Activated CD8-positive, alpha-beta memory T cell treated with anti-CD3 and anti-CD28 coated beads, Interleukin-2, amount 10 ng/mL, durations not matched to agents 7 days and 5 days (primary cell): ENCODE measurements at regions not wholly inside any gene's neighbourhood (a gene's known extent, or its start where the extent isn't known, plus 50 kb on each side); places are given as distances from the start of the nearest gene placed in this dataset.

Experiments used
- ATAC-seq: fragments of 150-1000 bp; cut with Tn5 transposase; one replicate; pipeline ENCODE4 v1.10.0; 2021; ENCODE audit warnings: moderate library complexity
- CTCF ChIA-PET: fragments of 350-600 bp; sonication (Branson Sonifier 250); formaldehyde crosslinking; loops from one replicate; lab custom pipeline; 2021; ENCODE audit warnings: antibody characterized with exemption; lab: Charles Lee
- DNase-seq: peaks from one replicate; pipeline ENCODE4 v3.0.0-alpha.2; 2020
- H3K27ac Mint-ChIP-seq: one replicate; pipeline ENCODE4 v1.8.0; 2021; ENCODE audit warnings: mild to moderate bottlenecking, mixed read lengths
- H3K27me3 Mint-ChIP-seq: one replicate; pipeline ENCODE4 v1.8.0; 2021; ENCODE audit warnings: mixed read lengths
- H3K36me3 Mint-ChIP-seq: one replicate; pipeline ENCODE4 v1.8.0; 2021; ENCODE audit warnings: mild to moderate bottlenecking, mixed read lengths
- H3K4me1 Mint-ChIP-seq: one replicate; pipeline ENCODE4 v1.8.0; 2021; ENCODE audit warnings: mixed read lengths
- H3K4me3 Mint-ChIP-seq: one replicate; pipeline ENCODE4 v1.8.0; 2021; ENCODE audit warnings: mild to moderate bottlenecking, moderate library complexity, mixed read lengths
- H3K9me3 Mint-ChIP-seq: one replicate; pipeline ENCODE4 v1.8.0; 2022; ENCODE audit warnings: low read depth, mixed read lengths

DNA sequence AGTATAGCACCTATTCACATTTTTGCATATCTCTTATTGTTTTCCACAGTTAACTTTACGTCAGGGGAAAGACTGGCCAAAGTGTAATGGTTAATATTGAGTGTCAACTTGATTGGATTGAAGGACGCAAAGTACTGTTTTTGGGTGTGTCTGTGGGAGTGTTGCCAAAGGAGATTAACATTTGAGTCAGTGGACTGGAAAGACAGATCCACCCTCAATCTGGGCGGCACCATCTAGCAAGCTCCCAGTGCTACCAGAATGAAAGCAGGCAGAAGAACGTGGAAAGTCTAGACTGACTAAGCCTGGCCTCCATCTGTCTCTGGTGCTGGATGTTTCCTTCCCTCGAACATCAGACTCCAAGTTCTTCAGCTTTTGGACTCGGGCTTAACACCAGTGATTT lies 1900.7 kb upstream of the RAG2 start:
- peaks cover 11% of the 10 kb centered on the region for H3K9me3 Mint-ChIP-seq
- H3K27me3 Mint-ChIP-seq = no peaks in the 10 kb centered on the region
- no peak for DNase-seq
- no peak overlapping the region for H3K27ac Mint-ChIP-seq
- CTCF ChIA-PET = no interaction called here
- no peak overlapping the region for H3K4me3 Mint-ChIP-seq
- no peaks in the 10 kb centered on the region for H3K36me3 Mint-ChIP-seq
- ATAC-seq = no peak
- no peaks in the 10 kb centered on the region for H3K4me1 Mint-ChIP-seq

DNA sequence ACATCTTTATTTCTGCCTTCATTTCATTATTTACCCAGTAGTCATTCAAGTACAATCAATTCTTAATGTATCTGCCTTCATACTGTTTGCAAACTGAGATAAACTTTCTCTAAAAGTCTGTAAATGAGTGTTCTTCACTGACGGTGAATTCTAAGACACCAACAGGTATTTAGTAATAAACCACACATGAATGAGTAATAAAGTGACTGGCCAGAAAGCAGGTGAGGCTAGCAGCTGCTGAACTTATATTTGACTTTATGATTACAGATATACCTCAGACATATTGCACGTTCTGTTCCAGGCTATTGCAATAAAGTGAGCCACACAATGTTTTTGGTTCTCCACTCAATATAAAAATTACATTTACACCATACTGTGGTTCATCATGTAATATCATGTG lies 1894.0 kb upstream of the RAG2 start:
- Mint-ChIP-seq H3K27me3 (no peaks in the 10 kb centered on the region), H3K36me3 (no peaks in the 10 kb centered on the region), H3K4me1 (no peaks in the 10 kb centered on the region), H3K9me3 (peaks cover 8% of the 10 kb centered on the region), H3K27ac (no peak overlapping the region), H3K4me3 (no peak overlapping the region)
- no peak for ATAC-seq
- no peak for DNase-seq
- CTCF ChIA-PET = no interaction called here

DNA sequence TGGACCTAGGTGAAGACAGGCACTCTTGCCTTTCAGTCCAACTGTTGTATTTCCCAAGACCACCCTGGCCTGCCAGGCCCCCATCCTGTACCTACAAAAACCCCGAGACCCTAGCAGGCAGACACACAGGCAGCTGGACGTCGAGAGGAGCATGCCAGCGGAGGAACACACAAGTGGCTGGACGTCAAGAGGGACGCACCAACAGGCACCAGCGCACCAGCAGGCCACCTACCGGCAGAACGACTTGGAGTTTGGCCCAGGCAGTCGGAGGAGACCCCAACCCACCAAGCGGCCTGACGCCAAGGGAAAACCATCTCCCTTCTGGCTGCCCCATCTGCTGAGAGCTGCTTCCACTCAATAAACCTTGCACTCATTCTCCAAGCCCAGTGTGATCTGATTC lies 1883.4 kb upstream of the RAG2 start:
- H3K27me3 Mint-ChIP-seq = no peaks in the 10 kb centered on the region
- H3K9me3 Mint-ChIP-seq = peaks cover 11% of the 10 kb centered on the region

DNA sequence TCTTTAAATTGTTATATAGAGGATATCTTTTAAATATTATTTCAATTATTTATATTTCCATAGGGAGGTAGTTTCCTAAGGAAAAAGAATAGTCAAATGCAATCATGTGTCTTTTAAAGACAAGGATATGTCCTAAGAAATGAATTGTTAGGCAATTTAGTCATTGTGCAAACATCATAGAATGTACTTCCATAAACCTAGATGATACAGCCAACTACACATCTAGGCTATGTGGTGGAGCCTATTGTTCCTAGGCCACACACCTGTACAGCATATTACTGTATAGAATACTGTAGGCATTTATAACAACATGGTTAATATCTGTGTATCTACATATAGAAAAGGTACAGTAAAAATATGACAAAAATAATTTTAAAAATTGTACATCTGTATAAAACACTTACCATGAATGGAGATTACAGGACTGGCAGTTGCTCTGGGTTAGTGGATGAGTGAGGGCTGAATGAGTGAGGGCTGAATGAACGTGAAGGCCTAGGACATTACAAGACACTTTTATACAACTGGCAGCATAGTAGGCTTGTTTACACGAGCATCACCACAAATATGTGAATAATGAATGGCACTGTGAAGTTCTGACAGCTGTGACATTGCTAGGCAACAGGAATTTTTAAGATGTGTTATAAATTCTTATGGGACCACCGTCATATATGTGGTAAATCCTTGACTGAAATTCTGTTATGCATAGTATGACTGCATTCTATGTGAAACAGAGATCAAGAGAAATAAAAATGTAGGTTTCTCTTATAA lies 1879.0 kb upstream of the RAG2 start:
- Mint-ChIP-seq H3K9me3 (peaks cover 15% of the 10 kb centered on the region), H3K36me3 (no peaks in the 10 kb centered on the region), H3K27ac (no peak overlapping the region), H3K4me1 (no peaks in the 10 kb centered on the region), H3K4me3 (no peak overlapping the region), H3K27me3 (no peaks in the 10 kb centered on the region)
- CTCF ChIA-PET = no interaction called here
- no peak for DNase-seq
- no peak for ATAC-seq

More for the DNA sequence above, 1883.4 kb upstream of the RAG2 start:
- ATAC-seq (no peak), DNase-seq (no peak)
- no peaks in the 10 kb centered on the region for H3K36me3 Mint-ChIP-seq
- CTCF ChIA-PET = no interaction called here
- no peaks in the 10 kb centered on the region for H3K4me1 Mint-ChIP-seq
- H3K4me3 Mint-ChIP-seq = no peak overlapping the region
- H3K27ac Mint-ChIP-seq = no peak overlapping the region

DNA sequence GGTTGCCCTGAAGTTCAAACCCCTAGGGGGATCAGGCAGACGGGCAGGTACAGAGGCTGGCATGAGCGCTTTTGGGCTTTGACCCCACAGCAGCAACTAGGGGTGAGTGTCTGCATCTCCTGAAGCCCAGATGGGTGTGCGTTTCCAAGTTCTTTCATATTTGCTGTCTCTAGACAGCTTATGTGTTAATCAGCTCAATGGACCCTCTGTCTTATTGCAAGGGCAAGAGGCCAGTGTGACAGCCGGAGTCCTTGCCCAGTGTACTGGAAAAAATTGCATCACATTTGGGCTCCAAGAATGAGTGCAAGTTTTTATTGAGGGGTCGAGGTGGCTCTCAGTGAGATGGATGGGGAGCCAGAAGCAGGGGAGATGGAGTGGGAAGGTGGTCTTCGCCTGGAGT lies 1863.7 kb upstream of the RAG2 start:
- CTCF ChIA-PET = no interaction called here
- Mint-ChIP-seq H3K36me3 (no peaks in the 10 kb centered on the region), H3K27me3 (no peaks in the 10 kb centered on the region)

DNA sequence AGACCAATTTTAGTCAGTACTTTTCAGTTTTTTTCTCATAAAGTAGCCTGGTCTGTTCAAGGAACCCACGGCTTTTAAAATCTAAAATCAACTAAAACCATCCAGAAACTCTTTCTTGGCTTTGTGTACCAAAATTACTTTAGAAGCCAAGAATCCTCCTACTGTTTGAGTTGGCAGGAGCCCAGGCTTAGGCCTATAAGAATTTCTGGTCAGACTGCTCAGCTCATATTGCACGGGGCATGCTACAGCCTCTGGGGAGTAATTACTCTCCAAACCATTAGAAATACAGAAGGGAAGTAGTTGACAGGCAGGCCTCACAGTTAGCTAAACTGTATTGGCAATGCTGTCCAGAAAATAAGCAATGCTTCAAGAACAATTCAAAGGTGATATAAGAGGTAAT lies 1862.9 kb upstream of the RAG2 start:
- ATAC-seq (no peak), DNase-seq (no peak)
- H3K27me3 Mint-ChIP-seq = no peaks in the 10 kb centered on the region
- CTCF ChIA-PET = no interaction called here
- H3K36me3 Mint-ChIP-seq = no peaks in the 10 kb centered on the region
- no peak overlapping the region for H3K27ac Mint-ChIP-seq
- H3K4me1 Mint-ChIP-seq = no peaks in the 10 kb centered on the region
- peaks cover 6% of the 10 kb centered on the region for H3K9me3 Mint-ChIP-seq
- H3K4me3 Mint-ChIP-seq = no peak overlapping the region

More for the DNA sequence above, 1863.7 kb upstream of the RAG2 start:
- DNase-seq (no peak), ATAC-seq (no peak)
- H3K9me3 Mint-ChIP-seq = peaks cover 4% of the 10 kb centered on the region
- no peak overlapping the region for H3K27ac Mint-ChIP-seq
- H3K4me1 Mint-ChIP-seq = no peaks in the 10 kb centered on the region
- H3K4me3 Mint-ChIP-seq = no peak overlapping the region

DNA sequence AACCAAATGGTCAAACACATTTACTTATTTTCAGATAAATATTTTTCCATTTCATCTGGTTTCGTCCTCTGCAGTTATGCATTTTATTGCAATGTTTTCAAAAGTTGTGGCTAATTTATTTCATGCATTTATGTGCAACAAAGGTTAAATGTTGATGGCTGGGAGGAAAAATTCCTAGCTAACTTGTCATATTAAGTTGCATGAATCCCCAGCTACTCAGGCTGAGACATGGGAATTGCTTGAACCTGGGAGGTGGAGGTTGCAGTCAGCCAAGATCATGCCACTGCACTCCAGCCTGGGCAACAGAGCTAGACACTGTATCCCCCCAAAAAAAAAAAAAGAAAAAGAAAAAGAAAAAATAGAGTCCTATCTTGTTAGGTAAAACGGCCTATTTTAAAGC lies 1862.4 kb upstream of the RAG2 start:
- no peak overlapping the region for H3K27ac Mint-ChIP-seq
- DNase-seq (no peak), ATAC-seq (no peak)
- H3K4me1 Mint-ChIP-seq = no peaks in the 10 kb centered on the region
- peaks cover 6% of the 10 kb centered on the region for H3K9me3 Mint-ChIP-seq
- no peaks in the 10 kb centered on the region for H3K36me3 Mint-ChIP-seq
- no peaks in the 10 kb centered on the region for H3K27me3 Mint-ChIP-seq
- CTCF ChIA-PET = no interaction called here
- no peak overlapping the region for H3K4me3 Mint-ChIP-seq

DNA sequence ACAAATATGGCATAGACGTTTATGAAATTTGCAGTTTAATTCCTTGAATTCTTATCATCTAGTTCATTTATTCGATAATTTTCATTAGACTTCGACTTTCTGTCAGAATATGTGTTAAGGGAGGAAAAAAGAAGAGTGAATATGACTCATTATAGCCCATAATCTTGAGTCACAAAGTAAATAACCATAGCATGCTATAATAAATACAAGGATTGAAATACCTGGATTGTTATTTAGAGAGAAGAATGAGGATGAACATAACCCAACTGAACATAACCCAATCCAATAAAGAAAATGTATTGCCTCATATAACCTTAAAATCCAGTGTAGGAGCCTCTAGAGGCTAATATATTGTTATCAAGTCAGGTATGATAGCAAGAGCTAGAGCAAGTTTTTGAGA lies 1858.3 kb upstream of the RAG2 start:
- H3K27ac Mint-ChIP-seq = no peak overlapping the region
- no peaks in the 10 kb centered on the region for H3K27me3 Mint-ChIP-seq
- H3K4me3 Mint-ChIP-seq = no peak overlapping the region
- no peaks in the 10 kb centered on the region for H3K4me1 Mint-ChIP-seq
- no peak for ATAC-seq
- peaks cover 11% of the 10 kb centered on the region for H3K9me3 Mint-ChIP-seq
- CTCF ChIA-PET = no interaction called here
- H3K36me3 Mint-ChIP-seq = no peaks in the 10 kb centered on the region
- no peak for DNase-seq

DNA sequence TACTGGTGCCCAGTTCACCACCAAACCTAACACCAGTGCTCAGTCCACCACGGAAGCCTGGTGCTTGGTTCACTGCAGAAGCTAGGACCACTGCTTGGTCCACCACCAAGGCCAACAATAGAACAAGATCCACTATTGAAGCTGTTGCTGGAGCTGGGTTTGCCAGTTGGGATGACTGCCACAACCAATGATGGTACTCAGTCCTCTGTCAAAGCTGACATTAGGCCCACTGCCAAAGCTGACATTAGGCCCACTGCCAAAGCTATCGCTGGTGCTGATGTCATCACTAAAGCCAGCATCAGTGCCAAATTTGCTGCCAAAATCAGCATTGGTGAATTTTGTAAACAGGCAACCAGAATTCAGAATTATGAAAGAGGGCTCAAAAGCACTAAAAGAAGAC lies 1850.2 kb upstream of the RAG2 start:
- no peak overlapping the region for H3K4me3 Mint-ChIP-seq
- CTCF ChIA-PET = no interaction called here
- no peaks in the 10 kb centered on the region for H3K27me3 Mint-ChIP-seq

DNA sequence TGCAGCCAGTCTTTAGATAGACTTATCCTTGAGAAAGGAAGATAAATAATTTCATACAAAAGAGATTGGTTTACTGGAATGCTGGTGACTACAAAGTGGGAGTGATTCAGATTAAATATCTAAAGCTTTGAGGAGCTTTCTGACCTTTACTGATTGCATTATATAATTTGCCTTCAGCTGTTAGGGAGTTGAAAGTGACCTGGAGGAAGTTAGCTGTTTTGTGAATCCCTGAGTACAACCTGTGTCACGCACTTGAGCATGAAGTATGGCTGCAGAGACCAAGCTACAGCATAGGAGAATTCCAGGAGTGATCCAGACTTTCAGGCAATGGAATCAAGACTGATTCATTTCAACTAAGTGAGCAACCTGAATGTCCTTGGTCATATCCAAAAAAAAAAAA lies 1848.3 kb upstream of the RAG2 start:
- Mint-ChIP-seq H3K4me1 (no peaks in the 10 kb centered on the region), H3K27me3 (no peaks in the 10 kb centered on the region), H3K27ac (no peak overlapping the region), H3K36me3 (no peaks in the 10 kb centered on the region), H3K9me3 (peaks cover 2% of the 10 kb centered on the region), H3K4me3 (no peak overlapping the region)
- no peak for ATAC-seq
- DNase-seq = no peak
- CTCF ChIA-PET = no interaction called here

More for the DNA sequence above, 1850.2 kb upstream of the RAG2 start:
- Mint-ChIP-seq H3K36me3 (no peaks in the 10 kb centered on the region), H3K9me3 (peaks cover 5% of the 10 kb centered on the region), H3K4me1 (no peaks in the 10 kb centered on the region), H3K27ac (no peak overlapping the region)
- no peak for DNase-seq
- no peak for ATAC-seq

DNA sequence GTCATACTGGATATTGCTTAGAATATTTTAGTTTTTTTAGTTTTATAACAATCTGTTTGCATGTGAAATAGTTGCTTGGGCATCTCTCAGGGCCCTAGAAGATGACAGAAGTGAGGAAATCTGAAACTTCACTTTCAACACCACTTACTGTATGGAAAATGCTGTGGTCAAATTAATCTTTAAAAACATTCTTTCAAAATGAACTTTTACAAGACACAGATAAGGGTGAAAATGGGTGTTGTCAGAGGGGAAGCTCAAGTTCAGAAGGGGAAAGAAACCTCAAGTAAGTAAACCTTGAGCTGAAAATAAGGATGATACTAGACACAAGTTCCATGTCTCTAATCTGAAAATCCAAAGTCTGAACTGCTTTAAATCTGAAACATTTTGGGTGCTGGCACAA lies 1840.1 kb upstream of the RAG2 start:
- ATAC-seq (no peak), DNase-seq (no peak)
- Mint-ChIP-seq H3K36me3 (no peaks in the 10 kb centered on the region), H3K4me1 (no peaks in the 10 kb centered on the region), H3K27me3 (no peaks in the 10 kb centered on the region), H3K27ac (no peak overlapping the region), H3K4me3 (no peak overlapping the region), H3K9me3 (peaks cover 10% of the 10 kb centered on the region)
- CTCF ChIA-PET = no interaction called here

DNA sequence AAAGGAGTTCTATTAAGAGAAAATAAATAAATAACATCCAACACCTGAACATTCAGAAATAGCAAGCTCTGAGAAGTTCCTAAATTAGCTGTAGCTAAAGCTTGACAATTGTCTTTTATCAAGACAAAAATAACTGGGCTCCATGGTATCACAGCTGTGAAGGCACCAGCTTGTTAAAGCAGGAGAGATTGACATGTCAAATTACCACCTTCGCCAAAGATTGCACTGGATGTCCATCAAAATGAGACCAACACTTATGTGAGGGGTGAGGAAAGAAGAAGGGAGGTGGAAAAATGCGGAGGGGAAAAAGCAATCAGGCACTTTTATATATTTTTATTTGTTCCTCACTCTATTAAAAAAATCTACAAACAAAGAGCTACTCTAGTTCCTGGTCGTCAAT lies 1827.5 kb upstream of the RAG2 start:
- Mint-ChIP-seq H3K9me3 (peaks cover 9% of the 10 kb centered on the region), H3K36me3 (no peaks in the 10 kb centered on the region), H3K27me3 (no peaks in the 10 kb centered on the region), H3K27ac (no peak overlapping the region), H3K4me1 (no peaks in the 10 kb centered on the region), H3K4me3 (no peak overlapping the region)
- CTCF ChIA-PET = no interaction called here
- ATAC-seq (no peak), DNase-seq (no peak)

DNA sequence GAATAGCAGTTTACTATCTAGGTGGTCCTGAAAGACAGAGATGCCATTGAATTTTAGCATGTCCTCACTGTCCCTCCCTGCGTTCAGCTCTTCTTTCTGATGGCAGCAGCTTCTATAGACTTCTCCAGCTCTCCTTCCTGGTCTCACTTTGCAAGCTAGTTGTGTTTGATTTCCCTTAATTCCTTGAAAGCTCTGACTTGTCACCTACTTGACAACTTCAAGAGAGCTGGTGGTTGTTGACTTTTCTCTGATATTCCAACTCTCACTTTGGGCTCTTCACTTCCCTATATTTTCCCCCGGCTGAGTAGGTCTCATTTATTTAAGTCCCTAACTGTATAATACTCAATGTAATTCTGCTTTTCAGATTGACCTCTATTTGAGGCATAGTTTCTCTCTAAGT lies 1825.0 kb upstream of the RAG2 start:
- Mint-ChIP-seq H3K9me3 (peaks cover 2% of the 10 kb centered on the region), H3K4me3 (no peak overlapping the region), H3K4me1 (no peaks in the 10 kb centered on the region), H3K27ac (no peak overlapping the region), H3K27me3 (no peaks in the 10 kb centered on the region), H3K36me3 (no peaks in the 10 kb centered on the region)
- ATAC-seq = no peak
- CTCF ChIA-PET = no interaction called here
- DNase-seq = no peak

DNA sequence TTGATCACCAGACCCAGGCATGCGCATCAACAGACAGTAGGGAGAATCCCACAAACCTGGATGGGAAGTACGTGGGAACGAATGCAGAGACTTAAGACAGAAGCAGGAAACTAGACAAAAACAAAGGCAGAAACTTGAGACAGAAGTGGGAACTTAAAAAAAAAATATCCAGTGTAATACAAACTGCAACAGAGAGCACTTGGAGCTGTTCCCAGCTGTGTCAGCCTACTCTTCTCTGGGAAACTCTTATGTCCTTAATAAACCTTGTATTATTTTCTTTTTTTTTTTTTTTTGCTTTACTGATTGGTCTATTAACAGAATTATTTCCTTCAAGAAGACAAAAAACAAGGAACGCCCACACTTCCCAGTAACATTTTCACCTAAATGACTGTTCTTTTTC lies 1818.1 kb upstream of the RAG2 start:
- H3K27me3 Mint-ChIP-seq = no peaks in the 10 kb centered on the region
- ATAC-seq (no peak), DNase-seq (no peak)
- H3K4me3 Mint-ChIP-seq = no peak overlapping the region
- H3K9me3 Mint-ChIP-seq = peaks cover 15% of the 10 kb centered on the region
- H3K27ac Mint-ChIP-seq = no peak overlapping the region
- CTCF ChIA-PET = no interaction called here
- no peaks in the 10 kb centered on the region for H3K4me1 Mint-ChIP-seq
- H3K36me3 Mint-ChIP-seq = no peaks in the 10 kb centered on the region

DNA sequence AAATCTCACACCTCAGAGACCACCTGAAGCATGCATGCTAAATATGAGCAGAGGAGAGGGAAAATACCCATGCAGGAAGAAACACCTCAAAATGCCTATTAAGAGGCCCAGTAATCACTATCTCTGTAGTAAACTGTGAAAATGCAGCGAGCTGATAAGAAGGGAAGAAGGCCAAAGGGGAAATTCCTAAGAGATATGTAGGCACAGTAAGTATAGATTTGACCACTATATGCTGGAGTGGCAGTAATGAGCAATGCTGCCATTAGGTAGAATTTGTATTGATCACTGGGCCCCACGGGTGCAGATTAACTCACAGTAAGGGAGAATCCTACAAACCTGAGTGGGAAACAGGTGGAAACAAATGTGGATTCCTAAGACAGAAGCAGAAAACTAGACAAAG lies 1813.1 kb upstream of the RAG2 start:
- DNase-seq (no peak), ATAC-seq (no peak)
- no peaks in the 10 kb centered on the region for H3K4me1 Mint-ChIP-seq
- no peak overlapping the region for H3K27ac Mint-ChIP-seq
- H3K9me3 Mint-ChIP-seq = peaks cover 11% of the 10 kb centered on the region
- no peaks in the 10 kb centered on the region for H3K27me3 Mint-ChIP-seq
- CTCF ChIA-PET = no interaction called here
- H3K36me3 Mint-ChIP-seq = no peaks in the 10 kb centered on the region
- H3K4me3 Mint-ChIP-seq = no peak overlapping the region
